ENCODE measurements at regions not wholly inside any gene's neighbourhood (a gene's known extent, or its start where the extent isn't known, plus 50 kb on each side); places are given as distances from the start of the nearest gene placed in this dataset.

DNA sequence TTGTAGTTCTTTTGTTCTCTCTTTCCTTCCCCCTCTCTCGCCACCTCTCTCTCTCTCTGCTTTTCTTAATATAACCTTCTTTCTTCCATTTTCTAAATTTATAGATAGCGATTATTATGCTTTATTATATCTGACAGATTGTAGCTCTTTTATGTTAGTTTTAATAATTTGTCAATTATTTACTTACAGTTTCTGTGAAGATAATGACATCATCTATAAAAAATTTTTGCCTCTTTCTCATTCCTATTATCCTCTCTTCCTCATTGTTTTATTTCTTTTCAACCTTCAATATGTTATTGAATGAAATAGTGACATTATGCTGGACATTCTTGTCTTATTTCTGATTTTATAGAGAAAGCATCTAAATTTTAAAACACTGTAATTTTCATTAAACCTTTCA is 469.6 kb upstream of the NRG3 start:
- TF ChIP-seq PHF8 (conservative IDR thresholded peaks at IDR 0.05; ENCODE audit: low read depth, low read length) (no peak), RAD21 (IDR thresholded peaks at IDR 0.05 in 1 of 2, conservative IDR thresholded peaks at IDR 0.05 in 1 of 2; ENCODE audit: low read depth in 2 of 2, low read length in 2 of 2) (no peak), ZNF274 (IDR thresholded peaks at IDR 0.05; ENCODE audit: borderline replicate concordance, extremely low read depth, low read length) (no peak)
